ENCODE measurements at regions not wholly inside any gene's neighbourhood (a gene's known extent, or its start where the extent isn't known, plus 50 kb on each side); places are given as distances from the start of the nearest gene placed in this dataset.

DNA sequence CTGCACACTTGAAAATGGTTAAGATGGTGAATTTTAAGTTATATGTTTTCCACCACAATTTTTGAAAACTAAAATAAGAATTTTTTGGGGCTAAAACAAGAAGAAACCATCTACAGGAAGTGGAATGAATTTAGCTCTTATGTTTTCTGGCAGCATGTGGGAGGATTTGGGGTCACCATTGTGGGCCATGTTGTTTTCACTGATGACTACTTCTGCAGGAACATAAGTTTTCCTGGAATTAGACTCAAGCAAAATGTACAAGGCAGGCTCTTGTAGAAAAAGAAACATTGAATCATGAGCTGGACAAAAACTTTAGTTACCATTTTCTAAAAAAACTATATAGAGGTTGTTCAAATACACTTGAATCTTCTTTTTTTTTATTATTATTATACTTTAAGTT is 125.3 kb upstream of the C1QTNF9B start:
- peak; percentile 50 for DNase-seq (ENCODE audit: low read depth)
- TF ChIP-seq, protein P1, sequence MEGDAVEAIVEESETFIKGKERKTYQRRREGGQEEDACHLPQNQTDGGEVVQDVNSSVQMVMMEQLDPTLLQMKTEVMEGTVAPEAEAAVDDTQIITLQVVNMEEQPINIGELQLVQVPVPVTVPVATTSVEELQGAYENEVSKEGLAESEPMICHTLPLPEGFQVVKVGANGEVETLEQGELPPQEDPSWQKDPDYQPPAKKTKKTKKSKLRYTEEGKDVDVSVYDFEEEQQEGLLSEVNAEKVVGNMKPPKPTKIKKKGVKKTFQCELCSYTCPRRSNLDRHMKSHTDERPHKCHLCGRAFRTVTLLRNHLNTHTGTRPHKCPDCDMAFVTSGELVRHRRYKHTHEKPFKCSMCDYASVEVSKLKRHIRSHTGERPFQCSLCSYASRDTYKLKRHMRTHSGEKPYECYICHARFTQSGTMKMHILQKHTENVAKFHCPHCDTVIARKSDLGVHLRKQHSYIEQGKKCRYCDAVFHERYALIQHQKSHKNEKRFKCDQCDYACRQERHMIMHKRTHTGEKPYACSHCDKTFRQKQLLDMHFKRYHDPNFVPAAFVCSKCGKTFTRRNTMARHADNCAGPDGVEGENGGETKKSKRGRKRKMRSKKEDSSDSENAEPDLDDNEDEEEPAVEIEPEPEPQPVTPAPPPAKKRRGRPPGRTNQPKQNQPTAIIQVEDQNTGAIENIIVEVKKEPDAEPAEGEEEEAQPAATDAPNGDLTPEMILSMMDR (conservative IDR thresholded peaks at IDR 0.05; ENCODE audit: low read depth, low read length), result no peak
- no peak overlapping the region for H3K4me3 ChIP-seq (ENCODE audit: low read depth, low read length)

DNA sequence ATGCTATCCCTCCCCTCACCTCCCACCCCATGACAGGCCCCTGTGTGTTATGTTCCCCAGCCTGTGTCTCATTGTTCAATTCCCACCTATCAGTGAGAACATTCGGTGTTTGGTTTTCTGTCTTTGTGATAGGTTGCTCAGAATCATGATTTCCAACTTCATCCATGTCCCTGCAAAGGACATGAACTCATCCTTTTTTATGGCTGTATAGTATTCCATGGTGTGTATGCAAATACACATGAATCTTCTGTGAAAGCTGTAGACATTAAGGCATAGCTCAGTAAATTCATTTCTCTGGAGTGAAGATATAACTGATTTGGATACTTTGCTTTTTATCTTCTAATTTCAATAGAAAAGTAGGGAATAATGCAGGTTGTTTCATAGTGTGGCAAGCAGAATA is 125.8 kb upstream of the C1QTNF9B start:
- no peak for DNase-seq (ENCODE audit: low read depth)
- H3K4me3 ChIP-seq (ENCODE audit: low read depth, low read length), result no peak overlapping the region
- TF ChIP-seq, protein P1 (conservative IDR thresholded peaks at IDR 0.05; ENCODE audit: low read depth, low read length), result no peak

DNA sequence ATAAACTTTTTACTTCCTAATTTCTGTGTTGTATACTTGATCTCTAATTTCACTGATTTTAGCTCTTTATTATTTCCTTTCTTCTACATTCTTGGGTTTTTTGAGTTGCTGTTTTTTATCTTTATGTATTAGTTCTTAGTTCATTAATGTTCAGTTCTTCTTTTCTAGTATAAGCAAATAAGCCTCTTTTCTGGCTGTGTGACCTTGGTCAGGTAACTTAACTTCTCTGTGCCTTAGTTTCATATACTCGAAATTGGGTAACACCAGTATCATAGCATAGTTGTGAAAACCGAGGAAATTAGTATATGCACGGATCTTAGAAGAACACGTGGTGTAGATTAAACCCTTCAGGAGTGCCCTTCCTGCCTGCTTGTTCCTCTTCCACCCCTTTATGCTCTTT is 130.2 kb upstream of the C1QTNF9B start:
- DNase-seq (ENCODE audit: low read depth), result no peak
- TF ChIP-seq, protein P1 (conservative IDR thresholded peaks at IDR 0.05; ENCODE audit: low read depth, low read length), result no peak
- no peak overlapping the region for H3K4me3 ChIP-seq (ENCODE audit: low read depth, low read length)

DNA sequence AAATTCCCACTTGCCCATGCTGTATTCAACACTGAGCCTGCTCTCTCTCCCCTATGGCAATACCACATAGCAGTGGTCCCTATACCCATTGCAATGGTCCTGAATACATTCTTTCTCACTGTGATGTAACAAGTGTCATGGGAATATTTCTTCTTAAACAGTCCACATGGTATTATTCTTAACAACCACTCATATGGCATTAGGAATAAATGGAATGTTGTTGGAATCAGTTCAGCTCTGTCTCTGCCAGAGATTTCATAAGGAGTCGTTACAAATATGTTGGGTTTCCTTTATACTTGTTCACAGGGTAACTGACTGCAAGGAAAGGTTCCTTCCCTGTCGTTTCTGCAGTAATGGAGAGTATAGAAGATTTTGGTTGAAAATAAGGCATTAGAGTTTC is 128.3 kb upstream of the SPATA13 start:
- peak; percentile 83 for DNase-seq (ENCODE audit: low read depth)
- TF ChIP-seq, protein P1 (conservative IDR thresholded peaks at IDR 0.05; ENCODE audit: low read depth, low read length), result no peak
- H3K4me3 ChIP-seq (ENCODE audit: low read depth, low read length), result no peak overlapping the region

DNA sequence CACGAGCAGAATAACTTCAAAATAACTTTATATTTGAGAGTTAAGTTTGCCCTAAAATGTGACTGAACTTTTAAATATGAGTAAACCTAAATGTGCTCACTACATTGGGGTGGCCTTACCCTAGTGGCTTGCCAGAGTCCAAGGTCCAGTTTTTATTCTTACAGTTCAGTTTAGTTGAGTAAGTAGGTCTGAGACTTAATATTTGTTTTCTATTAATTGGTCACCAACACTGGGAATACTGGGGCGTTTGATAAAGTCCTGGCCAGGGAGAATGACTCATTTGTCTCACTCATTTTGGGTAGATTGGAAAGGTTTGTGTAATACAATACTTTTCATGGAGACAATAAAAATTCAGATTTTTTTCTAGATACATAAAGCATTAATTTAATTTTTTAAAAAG is 127.8 kb upstream of the SPATA13 start:
- H3K4me3 ChIP-seq (ENCODE audit: low read depth, low read length), result no peak overlapping the region
- peak; percentile 10 for DNase-seq (ENCODE audit: low read depth)
- TF ChIP-seq, protein P1 (conservative IDR thresholded peaks at IDR 0.05; ENCODE audit: low read depth, low read length), result no peak

DNA sequence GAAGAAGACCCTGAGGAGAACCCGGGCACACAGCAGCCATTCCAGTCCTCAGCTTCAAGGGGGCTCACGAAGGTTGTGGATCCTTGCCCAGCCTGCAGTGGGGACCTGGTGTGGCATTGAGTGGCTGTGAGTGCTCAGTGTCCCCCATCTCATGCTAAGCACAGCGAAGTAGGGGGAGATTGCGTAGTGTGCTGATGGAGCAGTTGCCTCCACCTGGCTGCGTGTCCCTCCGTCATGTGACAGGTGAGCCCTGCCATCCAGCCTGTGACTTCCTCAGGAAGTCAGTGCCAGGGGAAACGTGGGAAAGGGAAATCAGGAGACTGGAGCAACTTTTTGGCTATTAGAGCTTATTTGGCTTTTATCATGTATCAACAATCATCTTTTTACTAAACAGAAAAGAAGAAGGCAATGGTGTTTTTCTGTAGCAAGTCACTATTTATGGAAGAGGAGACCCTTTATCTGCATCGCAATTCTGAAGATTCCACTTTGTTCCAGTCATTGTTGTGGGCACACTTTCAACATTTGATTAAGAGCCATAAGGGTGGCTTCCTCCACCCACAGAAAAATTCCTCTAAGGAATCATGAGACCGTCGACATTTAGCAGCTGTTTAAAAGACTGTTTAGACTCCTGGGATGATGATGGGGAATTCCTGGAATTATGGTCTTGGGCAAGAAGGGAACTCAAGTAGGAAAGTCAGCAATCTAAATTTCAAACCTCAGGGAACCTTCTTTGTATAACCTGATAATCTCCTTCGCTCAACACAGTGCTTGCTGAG is 126.8 kb upstream of the SPATA13 start:
- H3K4me3 ChIP-seq (ENCODE audit: low read depth, low read length), result no peak overlapping the region
- TF ChIP-seq, protein P1 (conservative IDR thresholded peaks at IDR 0.05; ENCODE audit: low read depth, low read length), result no peak
- peak; percentile 42 for DNase-seq (ENCODE audit: low read depth)

DNA sequence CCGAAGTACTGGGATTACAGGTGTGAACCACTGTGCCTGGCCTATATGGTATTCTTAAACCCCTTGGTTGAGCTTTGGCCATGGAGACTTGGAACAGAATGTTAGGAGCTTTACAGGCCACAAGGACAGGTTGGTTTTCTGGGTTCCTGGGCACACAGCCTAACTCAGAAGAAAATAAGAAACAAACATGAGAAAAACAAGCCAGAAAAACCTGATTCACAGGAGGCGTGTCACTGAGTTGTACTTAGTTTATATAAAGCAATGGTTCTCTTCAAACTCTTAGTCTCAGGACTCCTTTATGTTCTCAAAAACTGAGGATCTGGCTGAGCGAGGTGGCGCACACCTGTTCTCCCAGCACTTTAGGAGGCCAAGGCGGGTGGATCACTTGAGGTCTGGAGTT is 125.1 kb upstream of the SPATA13 start:
- H3K4me3 ChIP-seq (ENCODE audit: low read depth, low read length), result no peak overlapping the region
- TF ChIP-seq, protein P1 (conservative IDR thresholded peaks at IDR 0.05; ENCODE audit: low read depth, low read length), result no peak
- DNase-seq (ENCODE audit: low read depth), result no peak

Measured in choroid plexus epithelial cell (primary cell).